HEK293 (cell line): ENCODE measurements at regions not wholly inside any gene's neighbourhood (a gene's known extent, or its start where the extent isn't known, plus 50 kb on each side); places are given as distances from the start of the nearest gene placed in this dataset.

ENCODE experiments used
- CTCF ChIA-PET: fragments of 350-600 bp; formaldehyde crosslinking; extraction: SDS; loops from one replicate; lab custom pipeline; 2021; ENCODE audit warnings: antibody characterized with exemption; lab: Yijun Ruan, JAX
- POLR2A ChIA-PET: fragments of 300-600 bp; formaldehyde crosslinking; extraction: SDS; loops from one replicate; lab custom pipeline; 2020; ENCODE audit warnings: antibody characterized with exemption, inconsistent platforms; lab: Yijun Ruan, JAX
- H3K27ac ChIP-seq: fragments of 200-500 bp; sonication (Bioruptor generic); 2 replicates; pipeline ENCODE4 v1.5.1; 2014; ENCODE audit warnings: low read depth, low read length, control low read depth, inconsistent platforms; ENCODE audit errors: extremely low read depth
- H3K36me3 ChIP-seq, 2 experiments: fragments of 200-500 bp in 1 of 2; sonication (Bioruptor generic) in 1 of 2; 1 replicate in 1 of 2; 2 replicates in 1 of 2; pipeline ENCODE4 v1.5.1; 2014 to 2017; ENCODE audit warnings: inconsistent platforms in 2 of 2, low read length in 2 of 2; ENCODE audit not compliant: control insufficient read depth in 2 of 2, insufficient read depth in 1 of 2
- H3K4me1 ChIP-seq: fragments of 200-500 bp; sonication (Bioruptor generic); 2 replicates; pipeline ENCODE4 v1.5.1; 2014; ENCODE audit warnings: mild to moderate bottlenecking, low read length, inconsistent platforms; ENCODE audit not compliant: control insufficient read depth, insufficient read depth
- H3K4me3 ChIP-seq: 2 replicates; pipeline ENCODE4 v1.5.1; 2011; ENCODE audit warnings: low read depth, mild to moderate bottlenecking, control low read depth, low read length, moderate library complexity
- H3K9me3 ChIP-seq: fragments of 200-500 bp; sonication (Bioruptor generic); 2 replicates; pipeline ENCODE4 v1.5.1; 2014; ENCODE audit warnings: low read depth, low read length, inconsistent platforms; ENCODE audit not compliant: control insufficient read depth, insufficient read depth
- ATF2 ChIP-seq: fragments of 450-650 bp; formaldehyde crosslinking; IDR thresholded peaks from 2 replicates; pipeline ENCODE4 v1.5.1; 2016; ENCODE audit warnings: missing biosample characterization, missing genetic modification characterization, low read depth
- HOXA7 ChIP-seq: sonication (generic); formaldehyde crosslinking; IDR thresholded peaks from 2 replicates; pipeline ENCODE4 v1.8.1; 2022; ENCODE audit warnings: missing genetic modification reagents, borderline replicate concordance
- OVOL3 ChIP-seq: fragments of 450-650 bp; formaldehyde crosslinking; IDR thresholded peaks from 2 replicates; pipeline ENCODE4 v1.5.1; 2016; ENCODE audit warnings: missing biosample characterization, missing genetic modification characterization
- PRDM10 ChIP-seq: fragments of 450-650 bp; formaldehyde crosslinking; IDR thresholded peaks from 2 replicates; pipeline ENCODE4 v1.5.1; 2016; ENCODE audit warnings: missing biosample characterization, missing genetic modification characterization
- SP2 ChIP-seq: fragments of 450-650 bp; formaldehyde crosslinking; IDR thresholded peaks from 2 replicates; pipeline ENCODE4 v1.5.1; 2016; ENCODE audit warnings: missing biosample characterization, missing genetic modification characterization
- TSHZ1 ChIP-seq: fragments of 450-650 bp; formaldehyde crosslinking; IDR thresholded peaks from 2 replicates; pipeline ENCODE4 v1.5.1; 2016; ENCODE audit warnings: missing biosample characterization, missing genetic modification characterization, borderline replicate concordance
- ZBTB20 ChIP-seq: fragments of 450-650 bp; formaldehyde crosslinking; IDR thresholded peaks from 2 replicates; pipeline ENCODE4 v1.5.1; 2016; ENCODE audit warnings: missing biosample characterization, missing genetic modification characterization
- ZBTB49 ChIP-seq: fragments of 450-650 bp; formaldehyde crosslinking; IDR thresholded peaks from 2 replicates; pipeline ENCODE4 v1.5.1; 2016; ENCODE audit warnings: missing biosample characterization, missing genetic modification characterization, low read depth
- ZBTB6 ChIP-seq: fragments of 450-650 bp; formaldehyde crosslinking; IDR thresholded peaks from 2 replicates; pipeline ENCODE4 v1.5.1; 2017; ENCODE audit warnings: missing biosample characterization, missing genetic modification characterization
- ZIC2 ChIP-seq: fragments of 450-650 bp; formaldehyde crosslinking; IDR thresholded peaks from 2 replicates; pipeline ENCODE4 v1.5.1; 2016; ENCODE audit warnings: missing biosample characterization, missing genetic modification characterization
- ZNF354C ChIP-seq: fragments of 450-650 bp; formaldehyde crosslinking; IDR thresholded peaks from 2 replicates; pipeline ENCODE4 v1.5.1; 2016; ENCODE audit warnings: missing biosample characterization, missing genetic modification characterization, low read depth, borderline replicate concordance
- ZNF362 ChIP-seq: fragments of 450-650 bp; formaldehyde crosslinking; IDR thresholded peaks from 2 replicates; pipeline ENCODE4 v1.5.1; 2016; ENCODE audit warnings: missing biosample characterization, missing genetic modification characterization
- ZNF404 ChIP-seq: fragments of 450-650 bp; formaldehyde crosslinking; IDR thresholded peaks from 2 replicates; pipeline ENCODE4 v1.5.1; 2017; ENCODE audit warnings: missing biosample characterization, missing genetic modification characterization
- ZNF433 ChIP-seq: fragments of 450-650 bp; formaldehyde crosslinking; IDR thresholded peaks from 2 replicates; pipeline ENCODE4 v1.5.1; 2016; ENCODE audit warnings: missing biosample characterization, missing genetic modification characterization, low read depth
- ZNF473 ChIP-seq: fragments of 450-650 bp; formaldehyde crosslinking; IDR thresholded peaks from 2 replicates; pipeline ENCODE4 v1.5.1; 2017; ENCODE audit warnings: missing biosample characterization, missing genetic modification characterization
- ZNF548 ChIP-seq: fragments of 450-650 bp; formaldehyde crosslinking; IDR thresholded peaks from 2 replicates; pipeline ENCODE4 v1.5.1; 2016; ENCODE audit warnings: missing biosample characterization, missing genetic modification characterization
- ZNF555 ChIP-seq: fragments of 450-650 bp; formaldehyde crosslinking; conservative IDR thresholded peaks from 2 replicates; pipeline ENCODE4 v1.5.1; 2017; ENCODE audit warnings: missing biosample characterization, mild to moderate bottlenecking, missing genetic modification characterization, inconsistent platforms
- ZNF660 ChIP-seq: fragments of 450-650 bp; IDR thresholded peaks from 2 replicates; pipeline ENCODE4 v1.5.1; 2018; ENCODE audit warnings: missing biosample characterization, mild to moderate bottlenecking, missing genetic modification characterization
- ZNF747 ChIP-seq: fragments of 450-650 bp; formaldehyde crosslinking; IDR thresholded peaks from 2 replicates; pipeline ENCODE4 v1.5.1; 2016; ENCODE audit warnings: missing biosample characterization, missing genetic modification characterization
- ZNF843 ChIP-seq: fragments of 450-650 bp; formaldehyde crosslinking; IDR thresholded peaks from 2 replicates; pipeline ENCODE4 v1.5.1; 2016; ENCODE audit warnings: missing biosample characterization, missing genetic modification characterization

GRCh38 chr2:57937456-57937855 is 109.2 kb upstream of the VRK2 start (continued):
- no peak for TF ChIP-seq OVOL3
- no peak for TF ChIP-seq ZIC2 (tag by site-specific recombination)
- no peak for TF ChIP-seq ZNF362 (tag by site-specific recombination)
- no peak for TF ChIP-seq ZNF548 (tag by site-specific recombination)
- no peak for TF ChIP-seq ZNF843 (tag by site-specific recombination)

- Histone ChIP-seq H3K4me3 (no peak overlapping the region), H3K4me1 (no peaks in the 10 kb centered on the region), H3K27ac (no peak overlapping the region), H3K36me3 (no peaks in the 10 kb centered on the region), H3K9me3 (no peaks in the 10 kb centered on the region)
- TF ChIP-seq ZNF555 (tag by site-specific recombination) (no peak), ZNF473 (tag by site-specific recombination) (no peak), HOXA7 (CRISPR knock-in tag) (no peak), ZNF433 (tag by site-specific recombination) (no peak), TSHZ1 (tag by site-specific recombination) (no peak), SP2 (tag by site-specific recombination) (no peak), ZNF404 (tag by site-specific recombination) (no peak), ZBTB49 (tag by site-specific recombination) (no peak)
- ChIA-PET CTCF (no interaction called here), POLR2A (no interaction called here)
Observed at GRCh38 chr2:57941816-57942215, 104.8 kb upstream of the VRK2 start.

GRCh38 chr2:57943315-57943714 is 103.3 kb upstream of the VRK2 start:
- ChIA-PET POLR2A (no interaction called here), CTCF (no interaction called here)
- H3K4me1 ChIP-seq = no peaks in the 10 kb centered on the region
- H3K36me3 ChIP-seq = no peaks in the 10 kb centered on the region
- no peak overlapping the region for H3K27ac ChIP-seq
- no peaks in the 10 kb centered on the region for H3K9me3 ChIP-seq
- no peak overlapping the region for H3K4me3 ChIP-seq
- TF ChIP-seq ZBTB6 (tag by site-specific recombination) (no peak), ZNF354C (tag by site-specific recombination) (no peak), ATF2 (tag by site-specific recombination) (no peak), ZBTB20 (tag by site-specific recombination) (no peak), PRDM10 (no peak), ZNF660 (tag by site-specific recombination) (no peak), ZNF747 (tag by site-specific recombination) (no peak)
